DMS153 treated with DMSO at 0.1 percent for 48 hours (cell line): ENCODE measurements at regions not wholly inside any gene's neighbourhood (a gene's known extent, or its start where the extent isn't known, plus 50 kb on each side); places are given as distances from the start of the nearest gene placed in this dataset.
"Not testable (repeated sequence)": the region's sequence is repeated elsewhere in the genome, so short reads cannot be mapped to it uniquely, and the experiment has no call there.

Experiments
- DNase-seq: peaks from one replicate; lab custom pipeline; 2025; ENCODE audit not compliant: unreplicated experiment; lab: John Stamatoyannopoulos, UW

- no peak for DNase-seq
Observed at GRCh38 chr7:112937651-112938415, 147.6 kb upstream of the TMEM168 start.

GRCh38 chr7:112933598-112933997 is 143.4 kb upstream of the TMEM168 start:
- DNase-seq, result no peak

DNA sequence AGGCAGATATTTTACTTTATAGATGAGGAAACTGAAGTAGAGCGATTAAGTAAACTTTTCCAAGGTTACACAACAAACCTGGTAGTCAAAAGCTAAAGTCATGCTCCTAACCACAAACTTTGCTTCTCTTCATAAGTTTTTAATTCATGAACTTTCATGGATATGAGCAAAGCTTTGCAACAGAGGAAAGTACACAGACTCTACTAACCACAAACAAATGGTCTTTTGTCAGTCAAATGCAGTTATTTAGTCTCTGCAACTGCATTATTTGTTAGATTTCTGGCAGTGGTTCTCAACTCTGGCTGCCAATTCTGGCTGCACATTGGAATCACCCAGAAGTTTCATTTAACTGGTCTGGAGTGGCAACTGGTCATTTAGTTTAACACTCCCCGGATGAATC is 140.6 kb upstream of the TMEM168 start:
- no peak for DNase-seq

- DNase-seq, result no peak
Observed at GRCh38 chr7:112929421-112929820, 139.2 kb upstream of the TMEM168 start.

DNA sequence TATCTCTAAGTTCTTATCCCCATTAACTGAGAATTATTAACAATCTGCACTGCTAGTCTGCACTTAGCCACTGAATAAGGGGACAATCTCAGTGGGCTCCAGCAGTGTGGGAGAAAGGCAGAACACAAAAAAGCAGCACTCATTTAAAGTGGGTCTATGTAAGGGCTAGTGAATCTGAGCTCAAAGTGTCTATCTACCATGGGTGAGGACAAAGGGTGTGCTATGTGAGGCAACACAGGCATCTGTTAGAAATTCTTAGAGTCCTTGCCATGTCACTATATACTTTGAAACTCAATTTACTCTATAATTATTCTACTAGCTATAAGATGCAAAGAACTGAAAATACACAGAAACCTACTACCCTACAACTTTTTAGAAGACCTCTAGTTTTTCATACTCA is 135.8 kb upstream of the TMEM168 start:
- no peak for DNase-seq

DNA sequence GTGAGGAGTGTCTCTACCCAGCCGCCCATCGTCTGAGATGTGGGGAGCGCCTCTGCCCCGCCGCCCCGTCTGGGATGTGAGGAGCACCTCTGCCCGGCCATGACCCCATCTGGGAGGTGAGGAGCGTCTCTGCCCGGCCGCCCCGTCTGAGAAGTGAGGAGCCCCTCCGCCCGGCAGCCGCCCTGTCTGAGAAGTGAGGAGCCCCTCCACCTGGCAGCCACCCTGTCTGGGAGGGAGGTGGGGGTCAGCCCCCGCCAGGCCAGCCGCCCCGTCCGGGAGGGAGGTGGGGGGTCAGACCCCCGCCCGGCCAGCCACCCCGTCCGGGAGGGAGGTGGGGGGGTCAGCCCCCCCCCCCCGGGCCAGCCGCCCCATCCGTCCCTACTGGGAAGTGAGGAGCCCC is 132.4 kb upstream of the TMEM168 start:
- DNase-seq, result not testable (repeated sequence)

DNA sequence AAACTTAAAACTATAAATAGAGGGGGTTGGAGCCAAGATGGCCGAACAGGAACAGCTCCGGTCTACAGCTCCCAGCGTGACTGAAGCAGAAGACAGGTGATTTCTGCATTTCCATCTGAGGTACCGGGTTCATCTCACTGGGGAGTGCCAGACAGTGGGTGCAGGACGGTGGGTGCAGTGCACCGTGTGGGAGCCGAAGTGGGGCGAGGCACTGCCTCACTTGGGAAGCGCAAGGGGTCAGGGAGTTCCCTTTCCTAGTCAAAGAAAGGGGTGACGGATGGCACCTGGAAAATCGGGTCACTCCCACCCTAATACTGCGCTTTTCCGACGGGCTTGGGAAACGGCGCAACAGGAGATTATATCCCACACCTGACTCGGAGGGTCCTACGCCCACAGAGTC is 126.2 kb upstream of the TMEM168 start:
- not testable (repeated sequence) for DNase-seq

DNA sequence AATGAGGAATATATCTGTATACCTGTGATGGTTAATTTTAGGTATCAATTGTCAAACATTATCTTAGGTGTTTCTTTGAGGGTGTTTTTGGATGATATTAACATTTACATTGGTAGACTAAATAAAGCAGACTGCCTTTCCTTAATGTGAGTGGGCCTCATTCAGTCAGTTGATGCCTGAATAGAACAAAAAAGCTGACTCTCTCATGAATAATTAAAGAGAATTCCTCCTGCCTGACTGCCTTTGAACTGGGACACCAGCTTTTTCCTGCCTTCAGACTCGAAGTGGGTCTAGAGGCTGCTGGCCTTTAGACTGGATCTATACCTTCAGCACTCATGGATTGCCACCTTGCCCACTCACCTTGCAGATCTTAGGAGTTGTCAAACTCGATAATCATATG is 117.9 kb upstream of the TMEM168 start:
- peak; percentile 13 for DNase-seq

DNA sequence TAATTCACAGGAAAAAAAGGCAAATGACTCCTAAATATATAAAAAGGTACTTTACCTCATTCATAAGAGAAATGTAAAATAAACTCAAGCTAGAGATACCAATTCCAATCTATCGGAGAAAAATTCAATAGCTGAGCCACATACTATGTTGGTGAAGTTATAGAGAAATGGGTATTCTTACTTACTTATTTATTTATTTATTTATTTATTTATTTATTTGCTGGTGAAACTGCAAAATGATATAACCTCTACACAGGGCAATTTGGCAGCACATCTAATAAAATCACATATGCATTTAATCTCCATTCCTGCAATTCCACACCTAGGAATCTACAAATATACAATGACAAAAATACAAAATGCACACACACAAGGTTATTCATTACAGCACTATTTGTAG is 117.5 kb upstream of the TMEM168 start:
- no peak for DNase-seq

DNA sequence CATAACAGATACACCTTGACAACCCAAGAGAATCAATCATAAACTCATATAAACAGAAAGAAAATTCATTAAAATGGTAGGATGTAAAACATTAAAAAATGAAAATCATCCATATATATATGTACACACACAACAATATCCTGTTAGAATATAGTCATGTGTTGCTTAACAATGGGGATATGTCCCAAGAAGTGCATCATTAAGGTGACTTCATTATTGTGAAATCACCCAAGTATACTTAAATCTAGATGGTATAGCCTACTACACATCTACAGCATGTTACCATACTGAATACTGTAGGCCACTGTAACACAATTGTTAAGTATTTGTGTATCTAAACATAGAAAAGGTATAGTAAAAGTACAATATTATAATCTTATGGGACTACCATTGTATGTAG is 115.8 kb upstream of the TMEM168 start:
- no peak for DNase-seq

GRCh38 chr7:112905413-112905812 is 115.2 kb upstream of the TMEM168 start:
- DNase-seq, result no peak

DNA sequence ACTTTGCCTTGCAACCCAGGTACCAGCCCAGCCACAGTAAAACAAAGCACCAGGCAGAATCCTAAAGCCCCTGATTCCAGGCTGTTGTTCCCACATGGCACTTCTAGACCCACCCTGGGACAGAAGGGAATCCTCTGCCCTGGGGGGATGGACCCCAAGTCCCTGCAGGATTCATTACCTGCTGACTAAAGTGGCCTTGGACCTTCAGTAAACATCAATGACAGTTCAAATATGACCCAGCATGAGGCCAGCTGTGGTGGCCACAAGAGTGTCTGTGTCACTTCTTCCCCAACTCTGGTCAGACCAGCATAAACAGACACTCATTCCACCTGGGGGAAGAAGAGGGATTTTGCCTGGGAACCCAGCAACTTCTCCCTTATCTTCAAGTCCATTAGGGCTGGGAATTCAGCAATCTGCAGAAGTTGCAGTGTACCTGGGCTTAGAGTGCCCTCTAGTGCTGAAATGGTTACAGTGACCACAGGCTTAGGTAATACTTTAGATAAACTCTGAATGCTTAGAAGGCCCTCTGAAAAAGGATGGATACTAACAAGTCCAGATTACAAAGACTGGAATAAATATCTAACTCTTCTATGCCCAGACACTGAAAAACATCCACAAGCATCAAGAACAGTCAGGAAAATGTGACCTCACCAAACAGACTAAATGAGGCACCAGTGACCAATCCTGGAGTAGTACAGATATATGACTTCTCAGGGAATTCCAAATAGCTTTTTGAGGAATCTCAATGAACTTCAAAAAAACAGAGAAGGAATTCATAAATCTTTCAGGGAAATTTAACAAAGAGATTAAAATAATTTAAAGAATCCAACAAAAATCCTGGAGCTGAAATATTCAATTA is 108.5 kb upstream of the TMEM168 start:
- DNase-seq, result peak; percentile 49

GRCh38 chr7:112897839-112898431 is 107.7 kb upstream of the TMEM168 start:
- no peak for DNase-seq

GRCh38 chr7:112896026-112896601 is 105.9 kb upstream of the TMEM168 start:
- no peak for DNase-seq

- DNase-seq, result no peak
Observed at GRCh38 chr7:112892263-112892662, 102.1 kb upstream of the TMEM168 start.

DNA sequence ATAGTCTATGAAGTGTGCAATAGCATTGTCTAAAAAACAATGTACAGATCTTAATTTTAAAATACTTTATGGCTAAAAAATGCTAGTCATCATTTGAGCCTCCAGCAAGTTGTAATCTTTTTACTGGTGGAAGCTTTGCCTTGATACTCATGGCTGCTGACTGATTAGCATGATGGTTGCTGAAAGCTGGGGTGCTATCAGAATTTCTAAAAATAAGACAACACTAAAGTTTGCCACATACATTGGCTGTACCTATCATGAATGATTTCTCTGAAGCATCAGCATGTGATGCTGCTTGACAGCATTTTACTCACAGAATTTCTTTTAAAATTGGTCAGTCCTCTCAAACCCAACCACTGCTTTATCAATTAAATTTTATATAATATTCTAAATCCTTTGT is 101.5 kb upstream of the TMEM168 start:
- DNase-seq, result no peak

- no peak for DNase-seq
Observed at GRCh38 chr7:112889834-112890438, 99.7 kb upstream of the TMEM168 start.

DNA sequence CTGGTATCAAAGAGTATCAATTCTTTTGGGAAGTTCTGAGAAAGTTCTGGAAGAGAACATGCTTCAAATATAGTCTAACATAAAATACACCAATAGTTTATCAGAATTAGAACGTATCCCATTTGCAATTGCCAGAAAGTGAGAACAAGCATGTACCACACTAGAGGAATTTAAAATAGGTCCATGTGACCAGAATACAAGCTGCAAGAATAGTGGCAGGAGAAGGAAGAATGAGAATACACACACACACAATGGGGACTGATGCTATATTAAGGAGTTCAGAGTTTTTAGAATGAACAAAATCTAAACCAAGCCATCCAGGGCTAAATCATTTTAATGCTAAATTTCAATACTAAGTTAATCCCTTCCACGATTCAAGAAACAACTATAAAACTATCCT is 99.1 kb upstream of the TMEM168 start:
- no peak for DNase-seq

GRCh38 chr7:112888781-112889180 is 98.6 kb upstream of the TMEM168 start:
- DNase-seq, result no peak

DNA sequence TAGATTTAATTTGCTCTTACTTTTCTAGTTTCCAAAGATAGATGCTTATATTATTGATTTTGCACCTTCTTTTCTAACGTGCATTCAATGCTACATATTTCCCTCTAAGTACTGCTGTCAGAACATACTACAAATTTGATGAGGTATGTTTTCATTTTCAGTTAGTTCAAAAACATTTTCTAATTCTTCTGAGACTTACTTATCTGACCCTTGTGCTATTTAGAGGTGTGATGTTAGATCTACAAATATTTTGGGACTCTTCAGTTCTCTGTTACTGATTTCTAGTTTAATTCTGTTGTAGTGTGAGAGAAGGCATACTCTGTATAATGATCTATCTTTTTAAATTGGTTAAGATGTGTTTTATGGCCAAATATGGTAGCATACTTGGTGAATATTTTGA is 97.8 kb upstream of the TMEM168 start:
- DNase-seq, result no peak

DNA sequence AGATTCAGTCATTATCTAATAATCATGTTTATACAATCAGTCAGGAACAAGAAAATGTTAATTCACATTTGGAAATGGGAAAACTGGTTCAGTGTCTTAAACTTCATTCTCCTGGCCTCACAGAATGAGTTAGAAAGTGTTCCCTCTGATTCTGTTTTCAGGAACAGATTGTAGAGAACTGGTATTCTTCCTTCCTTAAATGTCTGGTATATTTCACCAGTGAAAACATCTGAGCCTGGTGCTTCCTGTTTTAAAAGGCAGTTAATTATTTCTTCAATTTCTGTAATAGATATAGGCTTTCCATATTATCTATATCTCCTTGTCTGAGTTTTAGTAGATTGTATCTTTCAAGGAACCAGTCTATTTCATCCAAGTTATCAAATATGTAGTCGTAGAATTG is 97.1 kb upstream of the TMEM168 start:
- no peak for DNase-seq
